Kidney (tissue), 13 donors: ENCODE measurements at regions not wholly inside any gene's neighbourhood (a gene's known extent, or its start where the extent isn't known, plus 50 kb on each side); places are given as distances from the start of the nearest gene placed in this dataset.

Experiments used
- DNase-seq, 5 donors: peaks; one replicate each; pipeline ENCODE4 v3.0.0-alpha.2; 2013 to 2020
- FAIRE-seq: peaks from 2 replicates; lab custom pipeline; 2012; peaks lifted over from hg19 to GRCh38; lab: Jason Lieb, UNC
- H3K27ac ChIP-seq, 2 donors: one replicate each; pipeline ENCODE4 v1.7.0; 2013; ENCODE audit warnings: low read depth in 2 of 2, low read length in 2 of 2, inconsistent platforms in 1 of 2
- H3K27me3 ChIP-seq: one replicate; pipeline ENCODE4 v1.7.1; 2013; ENCODE audit warnings: low read length, inconsistent platforms; ENCODE audit not compliant: control insufficient read depth, insufficient read depth
- H3K36me3 ChIP-seq, 3 donors: one replicate each; pipeline versions ENCODE4 v1.7.0 to v1.7.1; 2013; ENCODE audit warnings: low read length in 3 of 3, control low read depth in 1 of 3, inconsistent platforms in 1 of 3; ENCODE audit not compliant: insufficient read depth in 3 of 3, control insufficient read depth in 2 of 3
- H3K4me1 ChIP-seq, 3 donors: one replicate each; pipeline versions ENCODE4 v1.7.0 to v1.7.1; 2013; ENCODE audit warnings: low read length in 3 of 3, inconsistent platforms in 1 of 3, low read depth in 1 of 3; ENCODE audit not compliant: control insufficient read depth in 2 of 3, insufficient read depth in 2 of 3
- H3K4me3 ChIP-seq, 3 donors: one replicate each; pipeline versions ENCODE4 v1.7.0 to v1.8.1; 2013; ENCODE audit warnings: low read length in 3 of 3, control low read depth in 1 of 3, inconsistent platforms in 1 of 3
- H3K9ac ChIP-seq, 3 donors: one replicate each; pipeline versions ENCODE4 v1.7.0 to v1.7.1; 2013; ENCODE audit warnings: low read length in 3 of 3, control low read depth in 1 of 3, inconsistent platforms in 1 of 3
- H3K9me3 ChIP-seq, 3 donors: one replicate each; pipeline versions ENCODE4 v1.7.0 to v1.7.1; 2013; ENCODE audit warnings: low read length in 3 of 3, control low read depth in 1 of 3, inconsistent platforms in 1 of 3; ENCODE audit not compliant: control insufficient read depth in 2 of 3, insufficient read depth in 1 of 3
- intact Hi-C: fragments of 100-400 bp; cut with DNase I; formaldehyde crosslinking; loops from one replicate; pipeline ENCODE4 v1.11.1; 2022
- TF ChIP-seq, protein P1 (sequence below): IDR thresholded peaks from 3 replicates; pipeline ENCODE4 v1.5.1; 2012; ENCODE audit warnings: mild to moderate bottlenecking, moderate library complexity, borderline replicate concordance; ENCODE audit not compliant: insufficient read depth; ENCODE audit errors: extremely low read depth
- donor health status: control.
- donor health status: control.
- donor health status: control.
- donor health status: control.
- donor health status: control.
- donor health status: DM: yes; HTN: yes; CAD: no.
- donor health status: Normal renal cell carcinoma (clear cell type).

DNA sequence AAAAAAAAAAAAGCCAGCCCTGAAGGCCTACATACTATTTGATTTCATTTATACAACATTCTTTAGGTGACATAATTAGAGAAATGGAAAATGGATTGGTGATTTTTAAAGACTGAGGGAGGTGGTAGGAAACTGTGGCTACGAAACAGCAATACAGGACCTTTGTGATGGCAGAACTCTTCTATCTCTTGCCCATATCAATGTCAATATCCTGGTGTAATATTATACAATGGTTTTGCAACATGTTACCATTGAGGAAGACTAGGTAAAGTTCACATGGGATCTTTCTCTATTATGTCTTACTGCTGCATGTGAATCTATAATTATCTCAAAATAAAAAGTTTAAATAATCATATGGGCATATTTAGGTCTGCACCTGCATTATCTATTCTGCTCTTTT is 371.2 kb downstream of the ETS1 start:
- H3K27ac ChIP-seq, result no peak overlapping the region
- intact Hi-C loops, result no loop called here
- H3K4me3 ChIP-seq, result no peak overlapping the region
- TF ChIP-seq, protein P1, sequence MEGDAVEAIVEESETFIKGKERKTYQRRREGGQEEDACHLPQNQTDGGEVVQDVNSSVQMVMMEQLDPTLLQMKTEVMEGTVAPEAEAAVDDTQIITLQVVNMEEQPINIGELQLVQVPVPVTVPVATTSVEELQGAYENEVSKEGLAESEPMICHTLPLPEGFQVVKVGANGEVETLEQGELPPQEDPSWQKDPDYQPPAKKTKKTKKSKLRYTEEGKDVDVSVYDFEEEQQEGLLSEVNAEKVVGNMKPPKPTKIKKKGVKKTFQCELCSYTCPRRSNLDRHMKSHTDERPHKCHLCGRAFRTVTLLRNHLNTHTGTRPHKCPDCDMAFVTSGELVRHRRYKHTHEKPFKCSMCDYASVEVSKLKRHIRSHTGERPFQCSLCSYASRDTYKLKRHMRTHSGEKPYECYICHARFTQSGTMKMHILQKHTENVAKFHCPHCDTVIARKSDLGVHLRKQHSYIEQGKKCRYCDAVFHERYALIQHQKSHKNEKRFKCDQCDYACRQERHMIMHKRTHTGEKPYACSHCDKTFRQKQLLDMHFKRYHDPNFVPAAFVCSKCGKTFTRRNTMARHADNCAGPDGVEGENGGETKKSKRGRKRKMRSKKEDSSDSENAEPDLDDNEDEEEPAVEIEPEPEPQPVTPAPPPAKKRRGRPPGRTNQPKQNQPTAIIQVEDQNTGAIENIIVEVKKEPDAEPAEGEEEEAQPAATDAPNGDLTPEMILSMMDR, result no peak
- DNase-seq, result no peak
- peaks cover 0 to 5% (median 0%) of the 10 kb centered on the region in 3 donors for H3K4me1 ChIP-seq
- no peak overlapping the region for H3K9ac ChIP-seq
- H3K27me3 ChIP-seq, result no peaks in the 10 kb centered on the region
- H3K36me3 ChIP-seq, result no peaks in the 10 kb centered on the region
- no peak for FAIRE-seq
- H3K9me3 ChIP-seq, result no peaks in the 10 kb centered on the region

DNA sequence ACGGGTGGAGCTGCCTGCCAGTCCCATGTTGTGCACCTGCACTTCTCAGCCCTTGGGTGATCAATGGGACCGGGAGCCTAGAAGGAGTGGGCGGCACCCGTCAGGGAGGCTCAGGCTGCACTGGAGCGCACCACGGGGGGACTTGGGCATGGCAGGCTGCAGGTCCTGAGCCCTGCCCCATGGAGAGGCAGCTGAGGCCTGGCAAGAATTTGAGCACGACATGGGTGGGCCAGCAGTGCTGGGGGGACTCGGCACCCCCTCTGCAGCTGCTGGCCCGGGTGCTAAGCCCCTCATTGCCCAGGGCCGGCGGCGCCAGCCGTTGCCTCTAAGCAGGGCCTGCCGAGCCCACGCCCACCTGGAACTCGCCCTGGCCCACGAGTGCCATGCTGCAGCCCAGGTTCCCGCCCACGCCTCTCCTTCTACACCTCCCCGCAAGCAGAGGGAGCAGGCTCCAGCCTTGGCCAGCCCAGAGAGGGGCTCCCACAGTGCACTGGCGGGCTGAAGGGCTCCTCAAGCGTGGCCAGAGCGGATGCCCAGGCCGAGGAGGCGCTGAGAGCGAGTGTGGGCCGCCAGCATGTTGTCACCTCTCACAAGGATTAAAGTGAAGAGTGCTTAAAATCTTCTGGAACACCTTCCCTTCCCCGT is 372.0 kb downstream of the ETS1 start:
- Histone ChIP-seq H3K27me3 (no peaks in the 10 kb centered on the region), H3K4me3 (no peak overlapping the region), H3K36me3 (no peaks in the 10 kb centered on the region), H3K4me1 (peaks cover 0 to 5% (median 0%) of the 10 kb centered on the region in 3 donors), H3K9me3 (no peaks in the 10 kb centered on the region), H3K9ac (no peak overlapping the region), H3K27ac (no peak overlapping the region)
- TF ChIP-seq, protein P1, result no peak
- DNase-seq (peak in 1 of 5 donors; percentile 58), FAIRE-seq (no peak)
- intact Hi-C loops, result no loop called here

DNA sequence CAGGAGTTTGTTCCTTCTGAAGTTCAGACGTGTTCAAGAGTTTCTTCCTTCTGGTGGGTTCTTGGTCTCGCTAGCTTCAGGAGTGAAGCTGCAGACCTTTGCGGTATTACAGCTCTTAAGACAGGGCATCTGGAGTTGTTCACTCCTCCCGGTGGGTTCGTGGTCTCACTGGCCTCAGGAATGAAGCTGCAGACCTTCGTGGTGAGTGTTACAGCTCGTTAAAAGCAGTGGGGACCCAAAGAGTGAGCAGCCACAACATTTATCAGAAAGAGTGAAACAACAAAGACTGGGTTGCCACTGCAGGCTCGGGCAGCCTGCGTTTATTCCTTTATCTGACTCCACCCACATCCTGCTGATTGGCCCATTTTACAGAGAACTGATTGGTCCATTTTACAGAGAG is 373.1 kb downstream of the ETS1 start:
- intact Hi-C loops, result no loop called here
- FAIRE-seq, result no peak
- H3K27ac ChIP-seq, result no peak overlapping the region
- H3K4me1 ChIP-seq, result peaks cover 0 to 12% (median 0%) of the 10 kb centered on the region in 3 donors
- TF ChIP-seq, protein P1, result no peak
- H3K27me3 ChIP-seq, result no peaks in the 10 kb centered on the region
- H3K36me3 ChIP-seq, result no peaks in the 10 kb centered on the region
- no peak overlapping the region for H3K4me3 ChIP-seq
- H3K9me3 ChIP-seq, result no peaks in the 10 kb centered on the region
- DNase-seq, result no peak
- H3K9ac ChIP-seq, result no peak overlapping the region

DNA sequence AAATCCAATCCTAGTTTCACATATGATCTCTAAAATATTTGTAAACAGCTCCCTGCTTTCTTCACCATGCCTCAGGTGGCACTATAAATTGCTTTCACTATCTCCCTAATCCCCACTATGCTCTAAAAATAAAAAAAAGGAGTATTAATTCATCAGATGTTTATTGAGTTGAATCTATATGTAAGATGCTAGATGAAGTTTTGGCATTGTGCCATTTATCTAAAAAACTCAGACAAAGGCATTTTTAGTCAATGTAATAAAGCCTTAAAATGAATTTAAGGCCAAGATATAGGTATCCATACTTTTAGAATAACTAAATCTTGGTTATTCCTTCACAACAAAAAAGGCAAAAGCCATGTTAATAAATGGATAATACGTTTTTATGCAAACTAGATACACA is 373.9 kb downstream of the ETS1 start:
- Histone ChIP-seq H3K9ac (no peak overlapping the region), H3K9me3 (no peaks in the 10 kb centered on the region), H3K4me3 (no peak overlapping the region), H3K4me1 (peaks cover 0 to 14% (median 0%) of the 10 kb centered on the region in 3 donors), H3K27ac (no peak overlapping the region), H3K36me3 (no peaks in the 10 kb centered on the region), H3K27me3 (no peaks in the 10 kb centered on the region)
- no peak for DNase-seq
- TF ChIP-seq, protein P1, result no peak
- FAIRE-seq, result no peak
- intact Hi-C loops, result no loop called here
